Central memory CD8-positive, alpha-beta T cell (primary cell): ENCODE measurements at regions not wholly inside any gene's neighbourhood (a gene's known extent, or its start where the extent isn't known, plus 50 kb on each side); places are given as distances from the start of the nearest gene placed in this dataset.

Experiments
- ATAC-seq: fragments of 150-1000 bp; cut with Tn5 transposase; replicated peaks from 2 replicates; pipeline ENCODE4 v1.10.0; 2022; ENCODE audit warnings: mild to moderate bottlenecking, moderate FRiP score, moderate number of reproducible peaks; ENCODE audit not compliant: poor library complexity, severe bottlenecking; ENCODE audit errors: extremely low read depth
- DNase-seq, 2 donors: peaks; one replicate each; pipeline ENCODE4 v3.0.0; 2021; ENCODE audit warnings: low spot score in 2 of 2
- H3K27ac Mint-ChIP-seq: one replicate; pipeline ENCODE4 v1.8.0; 2022; ENCODE audit warnings: low read depth, mild to moderate bottlenecking, moderate library complexity, mixed read lengths
- H3K27me3 Mint-ChIP-seq: one replicate; pipeline ENCODE4 v1.8.0; 2022; ENCODE audit warnings: mixed read lengths
- H3K36me3 Mint-ChIP-seq: one replicate; pipeline ENCODE4 v1.8.0; 2022; ENCODE audit warnings: mild to moderate bottlenecking, moderate library complexity, mixed read lengths; ENCODE audit not compliant: insufficient read depth
- H3K4me1 Mint-ChIP-seq: one replicate; pipeline ENCODE4 v1.8.0; 2022; ENCODE audit warnings: mixed read lengths
- H3K4me3 Mint-ChIP-seq: one replicate; pipeline ENCODE4 v1.8.0; 2022; ENCODE audit warnings: mild to moderate bottlenecking, moderate library complexity, mixed read lengths
- H3K9me3 Mint-ChIP-seq: one replicate; pipeline ENCODE4 v1.8.0; 2022; ENCODE audit warnings: mixed read lengths

GRCh38 chr5:113776832-113777525 lies 263.5 kb downstream of the YTHDC2 start:
- Mint-ChIP-seq H3K27me3 (no peaks in the 10 kb centered on the region), H3K36me3 (no peaks in the 10 kb centered on the region), H3K4me3 (no peak overlapping the region), H3K4me1 (no peaks in the 10 kb centered on the region), H3K9me3 (no peaks in the 10 kb centered on the region), H3K27ac (no peak overlapping the region)
- DNase-seq (no peak), ATAC-seq (no peak)

DNA sequence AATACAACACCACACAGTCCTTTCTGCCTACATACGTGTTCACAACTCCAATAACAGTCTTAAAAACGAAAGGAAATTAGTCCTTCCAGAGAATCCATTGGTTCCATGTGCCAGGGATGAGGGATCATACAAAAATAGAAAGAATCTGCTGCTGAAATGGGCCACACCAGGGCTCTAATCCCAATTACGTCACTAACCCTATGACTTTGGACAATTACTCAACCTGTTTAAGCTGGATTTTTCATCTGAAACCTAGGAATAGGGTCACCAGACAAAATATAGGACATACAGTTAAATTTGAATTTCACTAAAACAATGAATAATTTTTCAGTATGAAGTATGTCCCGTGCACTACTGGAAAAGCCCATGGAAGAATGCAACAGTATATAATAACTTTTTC lies 264.7 kb downstream of the YTHDC2 start:
- peaks cover 1% of the 10 kb centered on the region for H3K36me3 Mint-ChIP-seq
- H3K27ac Mint-ChIP-seq: no peak overlapping the region
- H3K4me1 Mint-ChIP-seq: no peaks in the 10 kb centered on the region
- no peak for DNase-seq
- no peak overlapping the region for H3K4me3 Mint-ChIP-seq
- H3K9me3 Mint-ChIP-seq: no peaks in the 10 kb centered on the region
- ATAC-seq: no peak
- no peaks in the 10 kb centered on the region for H3K27me3 Mint-ChIP-seq

DNA sequence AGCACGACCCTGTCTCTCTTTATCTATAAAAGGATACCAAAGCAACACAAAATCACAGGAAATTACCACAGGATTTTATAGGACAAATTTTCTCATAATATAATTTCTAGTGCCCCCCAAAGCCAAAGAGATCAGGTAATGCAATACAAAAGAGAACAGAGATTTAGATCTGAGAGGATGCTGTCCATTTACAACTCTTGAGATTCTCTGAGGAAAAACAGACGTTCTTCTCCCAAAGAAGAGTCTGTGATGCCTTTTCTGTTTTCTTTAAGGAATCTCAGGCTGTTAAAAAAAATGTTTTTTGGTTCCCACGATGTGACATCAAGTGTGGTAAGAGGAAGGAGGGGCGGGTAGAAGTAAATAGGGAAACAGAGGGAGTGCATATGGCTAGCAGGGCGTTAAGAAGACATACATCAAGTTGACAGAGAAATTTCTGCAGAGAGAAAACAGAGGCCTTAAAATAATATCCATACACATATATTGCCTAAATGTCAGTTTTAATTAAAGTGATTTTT lies 274.7 kb downstream of the YTHDC2 start:
- ATAC-seq: no peak
- no peak for DNase-seq
- Mint-ChIP-seq H3K4me1 (no peaks in the 10 kb centered on the region), H3K4me3 (no peak overlapping the region), H3K36me3 (no peaks in the 10 kb centered on the region), H3K9me3 (peaks cover 5% of the 10 kb centered on the region), H3K27ac (no peak overlapping the region), H3K27me3 (no peaks in the 10 kb centered on the region)

DNA sequence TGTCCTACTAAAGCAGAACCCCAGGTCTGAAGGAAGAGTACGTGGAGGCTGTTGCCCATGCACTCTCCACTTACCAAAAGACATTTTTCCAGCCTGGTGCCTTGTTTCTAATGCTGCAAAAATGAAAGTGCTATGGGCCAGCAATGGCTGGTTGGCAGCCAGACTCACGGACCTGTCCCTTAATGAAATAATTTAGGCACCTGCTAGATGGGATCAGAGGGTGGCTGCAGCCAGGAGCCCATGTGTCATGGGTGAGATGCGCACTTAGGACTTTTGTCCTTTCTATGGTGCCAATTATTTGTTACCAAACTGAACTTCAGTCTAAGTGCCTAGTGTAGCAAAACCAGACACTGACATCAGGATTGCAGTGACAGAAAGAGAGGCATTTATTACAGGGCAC lies 276.3 kb downstream of the YTHDC2 start:
- no peak overlapping the region for H3K27ac Mint-ChIP-seq
- no peaks in the 10 kb centered on the region for H3K27me3 Mint-ChIP-seq
- no peak overlapping the region for H3K4me3 Mint-ChIP-seq
- H3K4me1 Mint-ChIP-seq: no peaks in the 10 kb centered on the region
- peaks cover 5% of the 10 kb centered on the region for H3K9me3 Mint-ChIP-seq
- ATAC-seq: no peak
- no peak for DNase-seq
- H3K36me3 Mint-ChIP-seq: no peaks in the 10 kb centered on the region

DNA sequence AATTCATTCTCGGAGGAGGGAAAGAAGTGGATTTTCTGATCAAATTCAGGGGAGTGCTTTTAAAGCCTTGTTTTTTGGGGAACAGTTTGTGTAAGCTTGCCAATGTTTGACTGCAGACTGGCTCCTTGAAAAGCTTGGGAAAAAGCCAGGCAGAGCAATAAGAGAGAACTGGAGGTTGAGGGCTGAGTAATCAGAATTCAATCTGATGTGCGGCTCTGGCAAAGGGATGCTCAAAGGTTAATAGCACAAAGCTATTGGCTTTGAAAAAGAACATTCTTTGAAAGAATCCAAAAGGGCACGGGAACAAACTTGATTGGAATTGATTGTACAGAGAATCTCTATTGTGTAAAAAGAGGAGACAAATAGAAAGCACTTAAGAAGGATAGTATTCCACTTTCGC lies 279.3 kb downstream of the YTHDC2 start:
- no peak overlapping the region for H3K27ac Mint-ChIP-seq
- no peaks in the 10 kb centered on the region for H3K27me3 Mint-ChIP-seq
- H3K9me3 Mint-ChIP-seq: no peaks in the 10 kb centered on the region
- ATAC-seq (no peak), DNase-seq (no peak)
- no peak overlapping the region for H3K4me3 Mint-ChIP-seq
- H3K4me1 Mint-ChIP-seq: no peaks in the 10 kb centered on the region
- no peaks in the 10 kb centered on the region for H3K36me3 Mint-ChIP-seq

- ATAC-seq (no peak), DNase-seq (no peak)
- Mint-ChIP-seq H3K4me1 (no peaks in the 10 kb centered on the region), H3K36me3 (no peaks in the 10 kb centered on the region), H3K4me3 (no peak overlapping the region), H3K27me3 (no peaks in the 10 kb centered on the region), H3K27ac (no peak overlapping the region), H3K9me3 (peaks cover 6% of the 10 kb centered on the region)
These were observed 281.5 kb downstream of the YTHDC2 start for GRCh38 chr5:113794981-113795380.

- Mint-ChIP-seq H3K4me3 (no peak overlapping the region), H3K27me3 (no peaks in the 10 kb centered on the region), H3K36me3 (peaks cover 3% of the 10 kb centered on the region), H3K27ac (no peak overlapping the region), H3K9me3 (peaks cover 6% of the 10 kb centered on the region), H3K4me1 (no peaks in the 10 kb centered on the region)
- ATAC-seq: no peak
- DNase-seq: no peak
These were observed 287.2 kb downstream of the YTHDC2 start for GRCh38 chr5:113800686-113801085.

- no peaks in the 10 kb centered on the region for H3K4me1 Mint-ChIP-seq
- H3K27ac Mint-ChIP-seq: no peak overlapping the region
- peaks cover 3% of the 10 kb centered on the region for H3K36me3 Mint-ChIP-seq
- H3K27me3 Mint-ChIP-seq: no peaks in the 10 kb centered on the region
- DNase-seq (no peak), ATAC-seq (no peak)
- no peak overlapping the region for H3K4me3 Mint-ChIP-seq
- no peaks in the 10 kb centered on the region for H3K9me3 Mint-ChIP-seq
These were observed 290.8 kb downstream of the YTHDC2 start for GRCh38 chr5:113804264-113804663.

- no peak for ATAC-seq
- no peaks in the 10 kb centered on the region for H3K27me3 Mint-ChIP-seq
- no peak for DNase-seq
- H3K4me1 Mint-ChIP-seq: no peaks in the 10 kb centered on the region
- H3K9me3 Mint-ChIP-seq: peaks cover 4% of the 10 kb centered on the region
- no peak overlapping the region for H3K27ac Mint-ChIP-seq
- no peak overlapping the region for H3K4me3 Mint-ChIP-seq
- H3K36me3 Mint-ChIP-seq: peaks cover 3% of the 10 kb centered on the region
These were observed 291.4 kb downstream of the YTHDC2 start for GRCh38 chr5:113804943-113805342.

- no peak for ATAC-seq
- H3K36me3 Mint-ChIP-seq: peaks cover 3% of the 10 kb centered on the region
- H3K4me3 Mint-ChIP-seq: no peak overlapping the region
- H3K27ac Mint-ChIP-seq: no peak overlapping the region
- H3K9me3 Mint-ChIP-seq: peaks cover 9% of the 10 kb centered on the region
- no peak for DNase-seq
- no peaks in the 10 kb centered on the region for H3K4me1 Mint-ChIP-seq
- no peaks in the 10 kb centered on the region for H3K27me3 Mint-ChIP-seq
These were observed 292.8 kb downstream of the YTHDC2 start for GRCh38 chr5:113806250-113806649.

GRCh38 chr5:113806904-113807303 lies 293.4 kb downstream of the YTHDC2 start:
- DNase-seq (no peak), ATAC-seq (no peak)
- H3K9me3 Mint-ChIP-seq: peaks cover 9% of the 10 kb centered on the region
- no peaks in the 10 kb centered on the region for H3K4me1 Mint-ChIP-seq
- no peak overlapping the region for H3K4me3 Mint-ChIP-seq
- H3K27me3 Mint-ChIP-seq: no peaks in the 10 kb centered on the region
- H3K36me3 Mint-ChIP-seq: peaks cover 3% of the 10 kb centered on the region
- H3K27ac Mint-ChIP-seq: no peak overlapping the region

DNA sequence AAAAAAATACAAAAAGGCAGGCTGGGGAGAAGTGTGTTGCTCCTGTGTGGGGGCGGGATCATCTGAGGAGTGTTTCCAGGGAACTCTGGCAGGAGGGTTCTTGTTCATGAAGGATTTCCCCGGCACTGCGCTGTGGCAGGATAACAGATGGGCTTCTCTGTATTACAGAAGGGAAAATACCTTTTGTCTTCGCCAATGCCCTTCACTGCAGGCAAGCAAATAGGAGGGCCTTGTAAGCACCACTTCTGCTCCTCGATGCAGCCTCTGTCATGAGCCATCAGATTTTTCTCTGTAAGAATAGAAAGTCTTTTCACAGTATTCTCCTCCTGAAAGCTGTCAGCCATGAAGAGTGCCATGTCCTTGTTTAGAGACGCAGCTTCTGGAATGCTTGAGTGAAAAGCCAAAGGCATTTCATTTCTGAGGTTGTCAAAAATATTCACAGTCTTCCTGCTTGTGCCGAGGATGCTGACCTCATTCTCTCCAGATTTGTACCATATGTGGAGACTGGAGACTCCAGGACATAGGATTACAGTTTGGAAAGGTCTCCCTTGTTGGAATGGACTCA lies 294.0 kb downstream of the YTHDC2 start:
- Mint-ChIP-seq H3K27me3 (no peaks in the 10 kb centered on the region), H3K4me1 (no peaks in the 10 kb centered on the region), H3K27ac (no peak overlapping the region), H3K36me3 (peaks cover 3% of the 10 kb centered on the region), H3K4me3 (no peak overlapping the region), H3K9me3 (peaks cover 9% of the 10 kb centered on the region)
- ATAC-seq: no peak
- no peak for DNase-seq

GRCh38 chr5:113808956-113809355 lies 295.5 kb downstream of the YTHDC2 start:
- Mint-ChIP-seq H3K36me3 (peaks cover 3% of the 10 kb centered on the region), H3K4me3 (no peak overlapping the region), H3K9me3 (peaks cover 9% of the 10 kb centered on the region), H3K27me3 (no peaks in the 10 kb centered on the region), H3K4me1 (no peaks in the 10 kb centered on the region), H3K27ac (no peak overlapping the region)
- ATAC-seq (no peak), DNase-seq (no peak)
